ENCODE measurements at regions not wholly inside any gene's neighbourhood (a gene's known extent, or its start where the extent isn't known, plus 50 kb on each side); places are given as distances from the start of the nearest gene placed in this dataset.

- Mint-ChIP-seq H3K36me3 (no peaks in the 10 kb centered on the region), H3K4me1 (no peaks in the 10 kb centered on the region), H3K9me3 (peaks cover 0 to 36% (median 8%) of the 10 kb centered on the region in 6 donors), H3K4me3 (no peak overlapping the region), H3K27ac (no peak overlapping the region), H3K27me3 (ENCODE audit: low read depth in 3 of 3) (peaks cover 0 to 3% (median 0%) of the 10 kb centered on the region in 3 donors)
- DNase-seq, result no peak
Measured at GRCh38 chr4:181507180-181507835, 735.9 kb upstream of the TENM3 start.

- H3K27me3 Mint-ChIP-seq (ENCODE audit: low read depth in 3 of 3), result peaks cover 0 to 3% (median 0%) of the 10 kb centered on the region in 3 donors
- H3K4me3 Mint-ChIP-seq, result no peak overlapping the region
- DNase-seq, result no peak
- H3K27ac Mint-ChIP-seq, result no peak overlapping the region
- H3K9me3 Mint-ChIP-seq, result peaks cover 0 to 36% (median 7%) of the 10 kb centered on the region in 6 donors
- no peaks in the 10 kb centered on the region for H3K4me1 Mint-ChIP-seq
- no peaks in the 10 kb centered on the region for H3K36me3 Mint-ChIP-seq
Measured at GRCh38 chr4:181507938-181508337, 735.3 kb upstream of the TENM3 start.

- Mint-ChIP-seq H3K4me1 (no peaks in the 10 kb centered on the region), H3K36me3 (no peaks in the 10 kb centered on the region), H3K9me3 (peaks cover 0 to 36% (median 7%) of the 10 kb centered on the region in 6 donors), H3K27me3 (ENCODE audit: low read depth in 3 of 3) (peaks cover 0 to 3% (median 0%) of the 10 kb centered on the region in 3 donors), H3K27ac (no peak overlapping the region), H3K4me3 (no peak overlapping the region)
- DNase-seq, result no peak
Measured at GRCh38 chr4:181508601-181509000, 734.6 kb upstream of the TENM3 start.

GRCh38 chr4:181509073-181509472 lies 734.1 kb upstream of the TENM3 start:
- no peak for DNase-seq
- peaks cover 0 to 36% (median 6%) of the 10 kb centered on the region in 6 donors for H3K9me3 Mint-ChIP-seq
- no peak overlapping the region for H3K4me3 Mint-ChIP-seq
- H3K36me3 Mint-ChIP-seq, result no peaks in the 10 kb centered on the region
- H3K27ac Mint-ChIP-seq, result no peak overlapping the region
- H3K4me1 Mint-ChIP-seq, result no peaks in the 10 kb centered on the region
- peaks cover 0 to 3% (median 0%) of the 10 kb centered on the region in 3 donors for H3K27me3 Mint-ChIP-seq (ENCODE audit: low read depth in 3 of 3)

GRCh38 chr4:181517491-181517890 lies 725.7 kb upstream of the TENM3 start:
- no peak for DNase-seq

GRCh38 chr4:181520790-181521189 lies 722.4 kb upstream of the TENM3 start:
- H3K9me3 Mint-ChIP-seq, result peaks cover 0 to 20% (median 4%) of the 10 kb centered on the region in 6 donors
- no peak overlapping the region for H3K27ac Mint-ChIP-seq
- no peak overlapping the region for H3K4me3 Mint-ChIP-seq
- H3K4me1 Mint-ChIP-seq, result no peaks in the 10 kb centered on the region
- no peak for DNase-seq
- H3K27me3 Mint-ChIP-seq (ENCODE audit: low read depth in 3 of 3), result peaks cover 0 to 2% (median 1%) of the 10 kb centered on the region in 3 donors
- no peaks in the 10 kb centered on the region for H3K36me3 Mint-ChIP-seq

More at GRCh38 chr4:181517491-181517890, 725.7 kb upstream of the TENM3 start:
- Mint-ChIP-seq H3K27me3 (ENCODE audit: low read depth in 3 of 3) (peaks cover 0 to 2% (median 1%) of the 10 kb centered on the region in 3 donors), H3K36me3 (no peaks in the 10 kb centered on the region), H3K9me3 (peaks cover 0 to 21% (median 0%) of the 10 kb centered on the region in 6 donors), H3K4me3 (no peak overlapping the region), H3K4me1 (no peaks in the 10 kb centered on the region), H3K27ac (no peak overlapping the region)

GRCh38 chr4:181523973-181524372 lies 719.2 kb upstream of the TENM3 start:
- Mint-ChIP-seq H3K9me3 (peaks cover 0 to 17% (median 3%) of the 10 kb centered on the region in 6 donors), H3K4me3 (no peak overlapping the region), H3K4me1 (no peaks in the 10 kb centered on the region), H3K27me3 (ENCODE audit: low read depth in 3 of 3) (peaks cover 0 to 4% (median under 1%) of the 10 kb centered on the region in 3 donors), H3K36me3 (no peaks in the 10 kb centered on the region), H3K27ac (no peak overlapping the region)
- DNase-seq, result no peak

- Mint-ChIP-seq H3K9me3 (peaks cover 0 to 12% (median 2%) of the 10 kb centered on the region in 6 donors), H3K4me1 (no peaks in the 10 kb centered on the region), H3K27ac (no peak overlapping the region), H3K4me3 (no peak overlapping the region), H3K27me3 (ENCODE audit: low read depth in 3 of 3) (peaks cover 0 to 4% (median 0%) of the 10 kb centered on the region in 3 donors), H3K36me3 (no peaks in the 10 kb centered on the region)
- DNase-seq, result no peak
Measured at GRCh38 chr4:181524499-181524898, 718.7 kb upstream of the TENM3 start.

GRCh38 chr4:181525634-181526033 lies 717.6 kb upstream of the TENM3 start:
- peaks cover 0 to 12% (median 2%) of the 10 kb centered on the region in 6 donors for H3K9me3 Mint-ChIP-seq
- H3K36me3 Mint-ChIP-seq, result no peaks in the 10 kb centered on the region
- H3K27me3 Mint-ChIP-seq (ENCODE audit: low read depth in 3 of 3), result peaks cover 0 to 4% (median 0%) of the 10 kb centered on the region in 3 donors
- no peak overlapping the region for H3K4me3 Mint-ChIP-seq
- no peaks in the 10 kb centered on the region for H3K4me1 Mint-ChIP-seq
- DNase-seq, result no peak
- H3K27ac Mint-ChIP-seq, result peak overlapping the region in 1 of 6 donors; percentile 24

- no peaks in the 10 kb centered on the region for H3K4me1 Mint-ChIP-seq
- peaks cover 0 to 3% (median 0%) of the 10 kb centered on the region in 3 donors for H3K27me3 Mint-ChIP-seq (ENCODE audit: low read depth in 3 of 3)
- DNase-seq, result no peak
- no peaks in the 10 kb centered on the region for H3K36me3 Mint-ChIP-seq
- H3K27ac Mint-ChIP-seq, result no peak overlapping the region
- H3K9me3 Mint-ChIP-seq, result peaks cover 0 to 17% (median 4%) of the 10 kb centered on the region in 6 donors
- H3K4me3 Mint-ChIP-seq, result no peak overlapping the region
Measured at GRCh38 chr4:181528570-181529184, 714.5 kb upstream of the TENM3 start.

- Mint-ChIP-seq H3K4me1 (no peaks in the 10 kb centered on the region), H3K36me3 (no peaks in the 10 kb centered on the region), H3K4me3 (no peak overlapping the region), H3K27me3 (ENCODE audit: low read depth in 3 of 3) (peaks cover 0 to 3% (median 0%) of the 10 kb centered on the region in 3 donors), H3K27ac (no peak overlapping the region), H3K9me3 (peaks cover 0 to 16% (median 5%) of the 10 kb centered on the region in 6 donors)
- DNase-seq, result no peak
Measured at GRCh38 chr4:181529537-181529936, 713.7 kb upstream of the TENM3 start.

- H3K9me3 Mint-ChIP-seq, result peaks cover 0 to 18% (median 7%) of the 10 kb centered on the region in 6 donors
Measured at GRCh38 chr4:181536196-181536746, 706.9 kb upstream of the TENM3 start.

GRCh38 chr4:181536811-181537434 lies 706.3 kb upstream of the TENM3 start:
- Mint-ChIP-seq H3K27ac (no peak overlapping the region), H3K27me3 (ENCODE audit: low read depth in 3 of 3) (no peaks in the 10 kb centered on the region), H3K4me1 (no peaks in the 10 kb centered on the region), H3K4me3 (no peak overlapping the region), H3K36me3 (no peaks in the 10 kb centered on the region), H3K9me3 (peaks cover 2 to 22% (median 6%) of the 10 kb centered on the region in 6 donors)
- DNase-seq, result no peak

More at GRCh38 chr4:181536196-181536746, 706.9 kb upstream of the TENM3 start:
- H3K4me1 Mint-ChIP-seq, result no peaks in the 10 kb centered on the region
- no peaks in the 10 kb centered on the region for H3K36me3 Mint-ChIP-seq
- H3K4me3 Mint-ChIP-seq, result no peak overlapping the region
- H3K27ac Mint-ChIP-seq, result no peak overlapping the region
- H3K27me3 Mint-ChIP-seq (ENCODE audit: low read depth in 3 of 3), result no peaks in the 10 kb centered on the region
- no peak for DNase-seq

GRCh38 chr4:181538431-181538830 lies 704.8 kb upstream of the TENM3 start:
- H3K9me3 Mint-ChIP-seq, result peaks cover 3 to 30% (median 6%) of the 10 kb centered on the region in 6 donors
- no peaks in the 10 kb centered on the region for H3K36me3 Mint-ChIP-seq
- no peak for DNase-seq
- no peak overlapping the region for H3K4me3 Mint-ChIP-seq
- H3K27ac Mint-ChIP-seq, result no peak overlapping the region
- no peaks in the 10 kb centered on the region for H3K27me3 Mint-ChIP-seq (ENCODE audit: low read depth in 3 of 3)
- H3K4me1 Mint-ChIP-seq, result no peaks in the 10 kb centered on the region

All from immature natural killer cell (primary cell).